Upper lobe of left lung (tissue), 6 donors: ENCODE measurements at regions not wholly inside any gene's neighbourhood (a gene's known extent, or its start where the extent isn't known, plus 50 kb on each side); places are given as distances from the start of the nearest gene placed in this dataset.

Experiments used
- ATAC-seq, 2 donors: fragments of 200-7000 bp; cut with Tn5 transposase; one replicate each; pipeline ENCODE4 v1.9.1; 2022; ENCODE audit warnings: mild to moderate bottlenecking in 2 of 2, moderate library complexity in 2 of 2; ENCODE audit not compliant: low FRiP score in 2 of 2
- DNase-seq, 2 donors: peaks; one replicate each; pipeline ENCODE4 v3.0.0-alpha.2; 2019 to 2020
- H3K27ac ChIP-seq, 4 donors: fragments of 200-600 bp; sonication (generic); one replicate each; pipeline ENCODE4 v1.5.1; 2016 to 2019
- H3K27me3 ChIP-seq, 4 donors: fragments of 200-600 bp; sonication (generic); one replicate each; pipeline ENCODE4 v1.5.1; 2017 to 2019
- H3K36me3 ChIP-seq, 4 donors: fragments of 200-600 bp; sonication (generic); one replicate each; pipeline ENCODE4 v1.5.1; 2016 to 2019
- H3K4me1 ChIP-seq, 4 donors: fragments of 200-600 bp; sonication (generic); one replicate each; pipeline ENCODE4 v1.5.1; 2018 to 2019
- H3K4me3 ChIP-seq, 4 donors: fragments of 200-600 bp; sonication (generic); one replicate each; pipeline ENCODE4 v1.5.1; 2017 to 2019; ENCODE audit warnings: mild to moderate bottlenecking in 2 of 4, moderate library complexity in 1 of 4
- H3K9me3 ChIP-seq, 4 donors: fragments of 200-600 bp; sonication (generic); one replicate each; pipeline ENCODE4 v1.5.1; 2018 to 2019
- CTCF ChIP-seq, 6 experiments: fragments of 450-650 bp in 4 of 6; fragments of 200-600 bp in 2 of 6; sonication (generic) in 2 of 6; IDR thresholded peaks; one replicate each; pipeline ENCODE4 v1.5.1; 2016 to 2019; ENCODE audit warnings: antibody characterized with exemption in 6 of 6
- EP300 ChIP-seq, 4 donors: sonication (generic); formaldehyde crosslinking; IDR thresholded peaks; one replicate each; pipeline ENCODE4 v1.5.1; 2017; ENCODE audit warnings: antibody characterized with exemption in 4 of 4, control low read depth in 2 of 4
- POLR2A ChIP-seq, 4 donors: fragments of 450-650 bp; IDR thresholded peaks; one replicate each; pipeline ENCODE4 v1.5.1; 2016 to 2017; ENCODE audit warnings: antibody characterized with exemption in 4 of 4, mild to moderate bottlenecking in 2 of 4
- POLR2AphosphoS5 ChIP-seq, 2 donors: sonication (generic); formaldehyde crosslinking; IDR thresholded peaks; one replicate each; pipeline ENCODE4 v1.5.1; 2017; ENCODE audit warnings: antibody characterized with exemption in 2 of 2
- WGBS, 2 donors: methylation state at CpG; one replicate each; pipeline ENCODE4 v1.1.5; 2017 to 2018; 5-methylcytosine and 5-hydroxymethylcytosine counted together
- donor health status: DM: no; HTN: no; CAD: no; lungs with moderate emphysema.
- donor health status: DM: no; HTN: yes; CAD: no; lungs with severe emphysema.

GRCh38 chrX:142084611-142085010 is 120.5 kb downstream of the MAGEC2 start:
- ATAC-seq (no peak), DNase-seq (no peak)
- H3K4me3 ChIP-seq = no peak overlapping the region
- H3K36me3 ChIP-seq = no peaks in the 10 kb centered on the region
- 20 to 24% methylated on average over 1 of the region's 1 CpG for WGBS, 2 donors
- H3K9me3 ChIP-seq = no peaks in the 10 kb centered on the region
- no peaks in the 10 kb centered on the region for H3K27me3 ChIP-seq
- H3K4me1 ChIP-seq = no peaks in the 10 kb centered on the region
- no peak overlapping the region for H3K27ac ChIP-seq
- TF ChIP-seq POLR2AphosphoS5 (IDR thresholded peaks at IDR 0.05) (no peak), EP300 (IDR thresholded peaks at IDR 0.05) (no peak), CTCF (IDR thresholded peaks at IDR 0.05) (no peak), POLR2A (IDR thresholded peaks at IDR 0.05) (no peak)

- WGBS, 2 donors = 38 to 62% methylated on average over 2 of the region's 2 CpGs
Measured at GRCh38 chrX:142076633-142077032, 128.5 kb downstream of the MAGEC2 start.

DNA sequence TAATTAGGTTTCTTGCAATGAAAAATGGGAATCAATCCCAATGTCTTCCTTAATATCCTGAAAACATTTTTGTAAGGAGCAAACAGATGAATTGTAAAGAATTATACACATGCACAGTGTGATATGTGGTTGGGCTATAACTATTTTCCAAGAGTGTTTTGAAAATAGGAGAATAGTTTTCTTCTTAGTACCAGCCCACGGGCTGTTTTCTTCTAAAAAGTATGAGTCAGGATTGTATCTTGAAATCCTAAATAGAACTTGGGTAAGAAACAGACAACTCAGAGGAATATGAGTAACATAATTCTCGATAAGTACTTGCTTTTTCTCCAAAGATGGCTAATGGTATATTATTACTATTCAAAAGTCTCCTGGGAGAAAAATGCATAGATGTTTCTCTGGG is 136.7 kb downstream of the MAGEC2 start:
- no peak for TF ChIP-seq POLR2A (IDR thresholded peaks at IDR 0.05)
- no peak for TF ChIP-seq POLR2AphosphoS5 (IDR thresholded peaks at IDR 0.05)
- no peak for TF ChIP-seq EP300 (IDR thresholded peaks at IDR 0.05)
- TF ChIP-seq CTCF (IDR thresholded peaks at IDR 0.05) = no peak
- Histone ChIP-seq H3K36me3 (no peaks in the 10 kb centered on the region), H3K4me1 (no peaks in the 10 kb centered on the region), H3K27ac (no peak overlapping the region), H3K9me3 (no peaks in the 10 kb centered on the region), H3K27me3 (no peaks in the 10 kb centered on the region), H3K4me3 (no peak overlapping the region)
- no peak for DNase-seq
- no peak for ATAC-seq
- WGBS, 2 donors = 54 to 78% methylated on average over 2 of the region's 2 CpGs

More at GRCh38 chrX:142076633-142077032, 128.5 kb downstream of the MAGEC2 start:
- no peak for ATAC-seq
- Histone ChIP-seq H3K27me3 (no peaks in the 10 kb centered on the region), H3K36me3 (no peaks in the 10 kb centered on the region), H3K4me1 (no peaks in the 10 kb centered on the region), H3K9me3 (no peaks in the 10 kb centered on the region), H3K27ac (no peak overlapping the region), H3K4me3 (no peak overlapping the region)
- no peak for DNase-seq
- TF ChIP-seq POLR2A (IDR thresholded peaks at IDR 0.05) (no peak), POLR2AphosphoS5 (IDR thresholded peaks at IDR 0.05) (no peak), EP300 (IDR thresholded peaks at IDR 0.05) (no peak), CTCF (IDR thresholded peaks at IDR 0.05) (no peak)

- WGBS, 2 donors = 62 to 81% methylated on average over 2 of the region's 2 CpGs
- no peak overlapping the region for H3K27ac ChIP-seq
- H3K36me3 ChIP-seq = no peaks in the 10 kb centered on the region
- DNase-seq = no peak
- no peak for TF ChIP-seq EP300 (IDR thresholded peaks at IDR 0.05)
- no peak for TF ChIP-seq POLR2AphosphoS5 (IDR thresholded peaks at IDR 0.05)
- no peak for TF ChIP-seq CTCF (IDR thresholded peaks at IDR 0.05)
- TF ChIP-seq POLR2A (IDR thresholded peaks at IDR 0.05) = no peak
- H3K4me1 ChIP-seq = no peaks in the 10 kb centered on the region
- no peak overlapping the region for H3K4me3 ChIP-seq
- peaks cover 0 to 12% (median 0%) of the 10 kb centered on the region in 4 donors for H3K9me3 ChIP-seq
- no peaks in the 10 kb centered on the region for H3K27me3 ChIP-seq
- no peak for ATAC-seq
Measured at GRCh38 chrX:142060191-142060590, 144.9 kb downstream of the MAGEC2 start.

GRCh38 chrX:142054094-142054493 is 150.4 kb downstream of the MAGEC1 start:
- H3K27ac ChIP-seq = no peak overlapping the region
- H3K9me3 ChIP-seq = peaks cover 0 to 12% (median 0%) of the 10 kb centered on the region in 4 donors
- 61 to 63% methylated on average over 1 of the region's 1 CpG for WGBS, 2 donors
- H3K4me3 ChIP-seq = no peak overlapping the region
- H3K4me1 ChIP-seq = no peaks in the 10 kb centered on the region
- DNase-seq (no peak), ATAC-seq (no peak)
- TF ChIP-seq EP300 (IDR thresholded peaks at IDR 0.05) = no peak
- no peak for TF ChIP-seq POLR2AphosphoS5 (IDR thresholded peaks at IDR 0.05)
- no peak for TF ChIP-seq POLR2A (IDR thresholded peaks at IDR 0.05)
- no peak for TF ChIP-seq CTCF (IDR thresholded peaks at IDR 0.05)
- no peaks in the 10 kb centered on the region for H3K27me3 ChIP-seq
- H3K36me3 ChIP-seq = no peaks in the 10 kb centered on the region
